ENCODE measurements at regions not wholly inside any gene's neighbourhood (a gene's known extent, or its start where the extent isn't known, plus 50 kb on each side); places are given as distances from the start of the nearest gene placed in this dataset.

DNA sequence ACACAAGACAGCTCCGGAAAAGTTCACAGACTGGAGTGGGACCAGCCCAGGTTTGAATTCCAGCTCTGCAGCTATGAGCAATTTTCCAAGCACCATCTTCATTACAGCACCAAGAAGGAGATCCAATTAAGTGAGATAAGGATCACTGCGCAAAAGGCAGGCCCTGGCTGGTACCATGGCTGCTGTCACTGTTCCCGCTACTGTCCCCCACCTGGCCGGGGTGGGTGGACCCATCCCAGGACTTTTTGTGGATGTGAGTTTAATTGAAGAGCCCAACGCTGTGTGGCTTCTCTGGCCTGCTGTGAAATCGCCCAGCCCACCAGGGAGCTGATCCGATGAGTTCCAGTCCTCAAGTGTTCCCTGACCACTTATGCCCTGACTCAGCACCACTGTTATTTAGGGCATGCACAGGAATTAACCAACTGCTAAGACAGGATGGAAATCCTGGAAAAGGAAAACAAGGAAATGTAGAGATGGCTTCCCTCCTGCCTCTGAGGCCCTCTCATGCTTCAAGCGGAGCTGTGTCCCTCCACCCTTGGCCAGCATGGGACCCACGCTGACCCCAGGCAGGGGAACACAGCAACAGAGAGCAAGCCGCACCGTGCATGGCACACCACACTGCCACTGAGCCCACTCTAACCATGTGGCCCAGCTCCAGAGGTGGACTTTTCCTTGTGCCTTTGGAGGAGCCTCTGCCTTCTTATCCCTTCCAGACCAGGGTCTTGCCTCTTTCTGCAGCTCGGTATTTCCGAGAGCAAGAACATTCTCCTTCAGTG, 150.0 kb upstream of the CST7 start:
- no peak overlapping the region for H3K4me3 ChIP-seq
- H3K36me3 ChIP-seq = no peaks in the 10 kb centered on the region
- no peaks in the 10 kb centered on the region for H3K9me3 ChIP-seq
- H3K27me3 ChIP-seq = peaks cover 0 to 11% of the 10 kb centered on the region in 2 donors
- DNase-seq = no peak
- intact Hi-C loops (cut with DNase I; ENCODE audit: low total_unique reads) = no loop called here
- TF ChIP-seq, protein P1, sequence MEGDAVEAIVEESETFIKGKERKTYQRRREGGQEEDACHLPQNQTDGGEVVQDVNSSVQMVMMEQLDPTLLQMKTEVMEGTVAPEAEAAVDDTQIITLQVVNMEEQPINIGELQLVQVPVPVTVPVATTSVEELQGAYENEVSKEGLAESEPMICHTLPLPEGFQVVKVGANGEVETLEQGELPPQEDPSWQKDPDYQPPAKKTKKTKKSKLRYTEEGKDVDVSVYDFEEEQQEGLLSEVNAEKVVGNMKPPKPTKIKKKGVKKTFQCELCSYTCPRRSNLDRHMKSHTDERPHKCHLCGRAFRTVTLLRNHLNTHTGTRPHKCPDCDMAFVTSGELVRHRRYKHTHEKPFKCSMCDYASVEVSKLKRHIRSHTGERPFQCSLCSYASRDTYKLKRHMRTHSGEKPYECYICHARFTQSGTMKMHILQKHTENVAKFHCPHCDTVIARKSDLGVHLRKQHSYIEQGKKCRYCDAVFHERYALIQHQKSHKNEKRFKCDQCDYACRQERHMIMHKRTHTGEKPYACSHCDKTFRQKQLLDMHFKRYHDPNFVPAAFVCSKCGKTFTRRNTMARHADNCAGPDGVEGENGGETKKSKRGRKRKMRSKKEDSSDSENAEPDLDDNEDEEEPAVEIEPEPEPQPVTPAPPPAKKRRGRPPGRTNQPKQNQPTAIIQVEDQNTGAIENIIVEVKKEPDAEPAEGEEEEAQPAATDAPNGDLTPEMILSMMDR (IDR thresholded peaks at IDR 0.05) = no peak
- H3K4me1 ChIP-seq = no peaks in the 10 kb centered on the region
- no peak overlapping the region for H3K27ac ChIP-seq

DNA sequence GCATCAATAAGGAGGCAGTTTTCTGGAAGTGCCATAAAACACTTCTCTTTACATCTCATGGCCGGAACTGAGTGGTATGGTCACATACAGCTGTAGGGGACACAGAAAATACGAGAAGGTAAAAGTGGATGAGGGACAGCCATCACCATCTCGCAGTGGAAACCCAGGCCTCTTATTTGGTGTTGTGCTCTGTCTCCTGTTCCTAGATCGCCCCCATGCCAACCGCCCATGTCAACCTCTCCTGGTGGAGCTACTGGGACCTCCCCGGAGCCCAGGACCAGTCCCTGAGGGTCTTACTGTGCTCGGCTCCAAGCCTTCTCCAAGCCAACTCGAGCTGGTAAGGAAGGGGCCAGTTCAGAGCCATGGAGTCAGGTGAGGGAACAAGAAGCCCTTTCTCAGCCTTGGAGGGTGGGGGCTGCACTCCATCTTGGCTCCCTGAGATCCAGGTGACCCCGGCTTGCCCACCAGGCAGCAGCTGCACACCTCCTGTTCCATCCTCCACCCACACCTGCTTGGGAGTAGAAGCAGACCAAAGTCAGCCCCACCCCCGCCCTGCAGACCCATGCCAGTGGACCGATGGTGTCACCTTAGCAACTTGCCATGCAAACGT, 149.0 kb upstream of the CST7 start:
- H3K36me3 ChIP-seq = no peaks in the 10 kb centered on the region
- peaks cover 0 to 11% of the 10 kb centered on the region in 2 donors for H3K27me3 ChIP-seq
- DNase-seq = no peak
- TF ChIP-seq, protein P1 (IDR thresholded peaks at IDR 0.05) = no peak
- no peak overlapping the region for H3K4me3 ChIP-seq
- H3K4me1 ChIP-seq = no peaks in the 10 kb centered on the region
- no peaks in the 10 kb centered on the region for H3K9me3 ChIP-seq
- intact Hi-C loops (cut with DNase I; ENCODE audit: low total_unique reads) = loop anchor here (10.0 kb wide), 1 partner anchor 635 kb away; no protein-coding TSS in a partner anchor
- H3K27ac ChIP-seq = no peak overlapping the region

DNA sequence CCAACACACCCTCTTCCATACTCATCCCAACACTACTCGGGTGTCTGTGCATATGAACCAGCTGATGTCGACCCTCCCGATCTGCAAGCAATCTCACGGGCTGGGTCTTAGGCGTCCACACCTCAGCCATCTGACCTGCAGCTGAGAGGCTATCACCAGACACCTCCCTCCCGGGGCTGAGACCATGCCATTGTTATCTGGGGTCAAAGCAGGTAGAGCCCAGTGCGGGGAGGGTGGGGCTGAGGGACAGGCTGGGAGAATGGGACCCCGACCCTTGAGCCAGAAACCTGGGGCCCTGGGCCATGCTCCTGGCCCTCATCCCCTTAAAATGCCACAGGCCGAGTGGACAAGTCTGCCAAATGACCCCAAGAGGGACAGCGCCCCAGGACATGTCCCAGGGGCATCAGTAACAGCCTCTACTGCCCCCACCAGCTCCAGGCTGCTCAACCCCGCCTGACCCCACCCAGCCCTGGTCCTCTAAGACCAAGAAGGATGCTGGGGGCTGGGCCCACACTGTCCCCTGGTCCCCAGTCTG, 146.7 kb upstream of the CST7 start:
- no peaks in the 10 kb centered on the region for H3K9me3 ChIP-seq
- H3K36me3 ChIP-seq = no peaks in the 10 kb centered on the region
- intact Hi-C loops (cut with DNase I; ENCODE audit: low total_unique reads) = loop anchor here (10.0 kb wide), 1 partner anchor 638 kb away; no protein-coding TSS in a partner anchor
- TF ChIP-seq, protein P1 (IDR thresholded peaks at IDR 0.05) = no peak
- peaks cover 0 to 11% of the 10 kb centered on the region in 2 donors for H3K27me3 ChIP-seq
- DNase-seq = no peak
- H3K4me1 ChIP-seq = no peaks in the 10 kb centered on the region
- no peak overlapping the region for H3K27ac ChIP-seq
- H3K4me3 ChIP-seq = no peak overlapping the region

DNA sequence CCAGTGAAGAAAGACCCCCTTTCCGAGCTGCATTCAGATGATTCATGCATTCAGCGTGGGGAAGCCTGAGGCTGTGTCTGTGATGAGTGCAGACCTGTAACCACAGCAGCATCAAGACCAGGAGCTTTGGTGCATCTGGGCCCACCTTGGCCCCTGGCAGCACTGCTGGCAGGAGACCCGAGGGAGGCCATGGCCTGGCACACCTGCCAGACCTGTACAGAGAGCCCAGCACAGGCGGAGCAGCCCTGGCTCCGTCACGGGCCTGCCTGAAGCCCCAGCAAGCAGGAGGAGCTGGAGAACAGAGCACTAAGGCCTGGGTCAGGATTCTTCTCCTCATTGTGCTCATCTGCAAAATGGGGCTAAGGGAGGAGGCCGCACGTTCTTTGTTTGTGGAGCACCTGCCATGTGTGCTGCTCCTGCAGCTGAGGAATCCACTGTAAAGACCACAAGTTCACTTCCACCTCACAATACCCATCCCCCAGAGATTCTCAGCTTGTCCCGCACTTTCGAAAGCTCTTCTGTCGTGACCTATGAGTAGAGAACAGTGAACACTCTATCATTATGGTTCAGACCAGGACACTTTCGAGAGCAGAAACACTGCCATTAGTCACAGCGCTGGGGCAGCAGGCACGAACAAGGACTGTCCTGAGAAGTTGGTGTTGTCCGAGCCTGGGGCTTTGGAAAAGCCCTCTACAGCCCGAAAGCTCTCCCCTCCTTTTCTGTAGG, 144.4 kb upstream of the CST7 start:
- Histone ChIP-seq H3K4me3 (no peak overlapping the region), H3K9me3 (no peaks in the 10 kb centered on the region), H3K27ac (no peak overlapping the region), H3K27me3 (peaks cover 0 to 9% of the 10 kb centered on the region in 2 donors), H3K4me1 (no peaks in the 10 kb centered on the region), H3K36me3 (no peaks in the 10 kb centered on the region)
- TF ChIP-seq, protein P1 (IDR thresholded peaks at IDR 0.05) = no peak
- DNase-seq = no peak
- intact Hi-C loops (cut with DNase I; ENCODE audit: low total_unique reads) = loop anchor here (10.0 kb wide), 1 partner anchor 640 kb away; no protein-coding TSS in a partner anchor

DNA sequence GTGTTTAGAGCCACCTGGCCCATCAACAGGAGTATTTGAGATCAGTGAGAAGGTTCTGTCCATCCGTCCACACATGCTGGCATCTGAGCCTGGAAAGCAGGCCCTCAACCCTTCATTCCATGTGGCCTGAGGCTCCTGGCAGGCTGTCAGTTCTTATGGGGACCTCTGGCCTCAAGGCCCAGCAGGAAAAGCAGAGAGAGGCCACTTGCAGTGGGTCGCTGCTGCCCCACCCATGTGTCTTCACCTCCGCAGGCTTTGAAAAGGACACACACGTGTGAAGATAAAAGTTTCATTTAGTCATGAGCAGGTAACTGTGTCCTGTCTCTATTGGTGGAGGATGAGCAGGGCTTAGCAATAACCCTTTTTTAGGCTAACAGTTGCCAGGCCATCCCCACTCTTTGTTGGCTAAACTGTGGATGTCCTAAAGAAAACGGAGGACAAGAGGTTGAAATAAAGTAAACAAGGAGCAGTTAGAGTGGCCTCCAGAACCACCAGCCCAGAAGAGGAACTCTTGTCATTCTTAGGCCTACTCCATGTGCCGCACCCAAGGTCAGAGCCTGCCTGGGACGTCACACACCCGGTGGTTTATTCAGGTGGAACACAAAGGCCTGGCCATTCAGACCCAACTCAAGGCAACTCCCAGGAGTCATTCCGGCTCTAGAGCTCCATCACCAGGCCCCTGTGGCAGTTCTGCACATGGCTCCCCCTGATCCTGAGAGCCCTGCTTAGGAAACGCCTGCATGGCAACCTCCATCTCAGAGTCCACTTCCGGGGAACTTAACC, 143.4 kb upstream of the CST7 start:
- Histone ChIP-seq H3K27ac (no peak overlapping the region), H3K36me3 (no peaks in the 10 kb centered on the region), H3K4me3 (no peak overlapping the region), H3K4me1 (no peaks in the 10 kb centered on the region), H3K27me3 (peaks cover 0 to 7% of the 10 kb centered on the region in 2 donors), H3K9me3 (no peaks in the 10 kb centered on the region)
- no peak for DNase-seq
- TF ChIP-seq, protein P1 (IDR thresholded peaks at IDR 0.05) = no peak
- intact Hi-C loops (cut with DNase I; ENCODE audit: low total_unique reads) = loop anchor here (10.0 kb wide), 1 partner anchor 641 kb away; no protein-coding TSS in a partner anchor
